BJ (cell line): ENCODE measurements at regions not wholly inside any gene's neighbourhood (a gene's known extent, or its start where the extent isn't known, plus 50 kb on each side); places are given as distances from the start of the nearest gene placed in this dataset.

Source experiments
- CTCF ChIA-PET: fragments of 350-600 bp; formaldehyde crosslinking; extraction: SDS; loops from one replicate; lab custom pipeline; 2021; ENCODE audit warnings: antibody characterized with exemption, inconsistent platforms; lab: Yijun Ruan, JAX
- POLR2A ChIA-PET: fragments of 300-600 bp; sonication (Branson Sonifier 250); formaldehyde crosslinking; extraction: SDS; loops from one replicate; lab custom pipeline; 2021; ENCODE audit warnings: antibody characterized with exemption; lab: Charles Lee
- DNase-seq: peaks from one replicate; pipeline ENCODE4 v3.0.0-alpha.2; 2011; ENCODE audit warnings: low read depth
- H3K27me3 ChIP-seq: 2 replicates; pipeline ENCODE4 v1.6.0; 2011; ENCODE audit warnings: low read length; ENCODE audit not compliant: control insufficient read depth, insufficient read depth
- H3K36me3 ChIP-seq: 2 replicates; pipeline ENCODE4 v1.5.1; 2011; ENCODE audit warnings: low read length; ENCODE audit not compliant: control insufficient read depth, insufficient read depth
- H3K4me3 ChIP-seq: 2 replicates; pipeline ENCODE4 v1.5.1; 2011; ENCODE audit warnings: low read depth, mild to moderate bottlenecking, control low read depth, low read length
- TF ChIP-seq, protein P1 (sequence below): IDR thresholded peaks from 2 replicates; pipeline ENCODE4 v1.5.1; 2011; ENCODE audit warnings: low read depth, mild to moderate bottlenecking, control low read depth, inconsistent platforms, low read length, moderate library complexity; ENCODE audit not compliant: insufficient read depth

DNA sequence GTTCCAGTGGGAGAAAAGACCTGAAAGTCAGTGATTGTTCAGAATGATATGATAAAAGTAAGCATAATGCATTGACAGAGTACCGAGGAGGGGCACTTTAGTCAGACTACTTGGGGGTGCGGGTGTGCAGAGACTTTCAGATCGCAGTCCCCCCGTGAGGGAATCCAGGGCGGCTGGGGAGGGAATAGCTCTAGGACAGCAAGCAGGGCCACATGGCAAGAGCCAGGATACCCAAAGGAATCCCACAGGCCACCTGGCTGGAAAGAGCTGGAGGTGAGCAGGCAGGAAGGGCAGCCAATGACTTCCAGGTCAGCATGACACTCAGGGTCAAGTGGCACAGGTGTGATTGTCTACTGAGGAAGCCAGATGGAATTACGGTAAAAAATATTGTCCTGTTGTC is 157.5 kb downstream of the CYP26B1 start:
- H3K4me3 ChIP-seq, result no peak overlapping the region
- ChIA-PET POLR2A (no interaction called here), CTCF (interaction anchor here (0.9 to 6.2 kb wide), 3 partner anchors 12 to 191 kb away, joined by 3 to 100 read pairs (median 3); no protein-coding TSS in a partner anchor)
- no peak for DNase-seq
- H3K36me3 ChIP-seq, result no peaks in the 10 kb centered on the region
- TF ChIP-seq, protein P1, sequence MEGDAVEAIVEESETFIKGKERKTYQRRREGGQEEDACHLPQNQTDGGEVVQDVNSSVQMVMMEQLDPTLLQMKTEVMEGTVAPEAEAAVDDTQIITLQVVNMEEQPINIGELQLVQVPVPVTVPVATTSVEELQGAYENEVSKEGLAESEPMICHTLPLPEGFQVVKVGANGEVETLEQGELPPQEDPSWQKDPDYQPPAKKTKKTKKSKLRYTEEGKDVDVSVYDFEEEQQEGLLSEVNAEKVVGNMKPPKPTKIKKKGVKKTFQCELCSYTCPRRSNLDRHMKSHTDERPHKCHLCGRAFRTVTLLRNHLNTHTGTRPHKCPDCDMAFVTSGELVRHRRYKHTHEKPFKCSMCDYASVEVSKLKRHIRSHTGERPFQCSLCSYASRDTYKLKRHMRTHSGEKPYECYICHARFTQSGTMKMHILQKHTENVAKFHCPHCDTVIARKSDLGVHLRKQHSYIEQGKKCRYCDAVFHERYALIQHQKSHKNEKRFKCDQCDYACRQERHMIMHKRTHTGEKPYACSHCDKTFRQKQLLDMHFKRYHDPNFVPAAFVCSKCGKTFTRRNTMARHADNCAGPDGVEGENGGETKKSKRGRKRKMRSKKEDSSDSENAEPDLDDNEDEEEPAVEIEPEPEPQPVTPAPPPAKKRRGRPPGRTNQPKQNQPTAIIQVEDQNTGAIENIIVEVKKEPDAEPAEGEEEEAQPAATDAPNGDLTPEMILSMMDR, result no peak
- H3K27me3 ChIP-seq, result peaks cover 2% of the 10 kb centered on the region

DNA sequence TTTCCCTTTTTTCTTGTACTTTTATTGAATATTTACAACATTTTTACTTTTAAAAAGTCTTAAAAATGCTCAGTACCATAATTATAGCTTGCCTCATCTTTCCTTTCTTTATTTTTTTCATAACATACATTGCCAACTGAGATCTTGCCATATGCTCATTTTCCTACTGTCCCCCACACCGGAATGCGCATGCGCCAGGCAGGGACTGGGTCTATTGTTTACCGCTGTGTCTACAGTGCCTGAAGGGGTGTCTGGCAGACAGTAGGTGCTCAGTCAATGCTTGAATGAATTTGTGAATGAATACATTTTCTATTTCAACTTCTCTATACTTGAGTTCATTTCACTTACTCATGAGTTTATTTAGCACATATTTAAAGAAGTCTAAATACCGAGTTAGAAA is 158.0 kb downstream of the CYP26B1 start:
- CTCF ChIA-PET, result interaction anchor here (0.9 to 1.2 kb wide), 2 partner anchors 11 to 191 kb away, joined by 3 read pairs; no protein-coding TSS in a partner anchor
- Histone ChIP-seq H3K4me3 (no peak overlapping the region), H3K27me3 (peaks cover 2% of the 10 kb centered on the region), H3K36me3 (no peaks in the 10 kb centered on the region)
- TF ChIP-seq, protein P1, result no peak
- POLR2A ChIA-PET, result no interaction called here
- no peak for DNase-seq

DNA sequence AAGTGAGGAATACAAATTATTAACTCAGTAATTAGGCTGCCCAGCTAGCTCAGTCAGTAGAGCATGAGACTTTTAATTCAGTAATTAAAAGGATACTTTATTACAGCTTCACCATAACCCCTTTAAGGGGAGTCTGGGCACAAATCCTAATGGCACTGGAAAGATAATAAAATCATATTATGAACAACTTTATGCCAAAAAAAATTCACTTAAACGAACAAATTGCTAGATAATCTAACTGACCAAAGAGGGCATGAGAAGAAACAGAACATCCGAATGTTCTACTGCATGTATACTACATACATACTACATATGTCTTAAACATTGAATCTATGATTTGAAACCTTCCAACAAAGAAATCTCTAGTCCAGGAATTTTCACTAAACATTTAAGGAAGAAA is 159.5 kb downstream of the CYP26B1 start:
- TF ChIP-seq, protein P1, result no peak
- Histone ChIP-seq H3K36me3 (no peaks in the 10 kb centered on the region), H3K4me3 (no peak overlapping the region), H3K27me3 (peaks cover 2% of the 10 kb centered on the region)
- ChIA-PET POLR2A (no interaction called here), CTCF (no interaction called here)
- no peak for DNase-seq

DNA sequence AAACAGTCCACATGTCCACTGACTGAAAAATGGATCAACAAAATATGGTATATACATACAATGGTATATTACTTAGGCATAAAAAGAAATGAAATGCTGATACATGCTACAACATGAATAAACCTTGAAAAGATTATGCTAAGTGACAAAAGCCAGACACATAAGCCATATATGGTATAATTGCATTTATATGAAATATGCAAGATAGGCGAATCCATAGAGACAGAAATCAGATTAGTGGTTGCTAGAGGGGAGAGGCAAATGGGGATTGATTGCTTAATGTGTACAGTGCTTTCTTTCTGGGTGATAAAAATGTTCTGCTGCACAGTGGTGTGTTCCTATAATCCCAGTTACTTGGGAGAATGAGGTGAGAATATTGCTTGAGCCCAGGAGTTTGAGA is 171.0 kb downstream of the CYP26B1 start:
- TF ChIP-seq, protein P1, result no peak
- H3K27me3 ChIP-seq, result peaks cover 4% of the 10 kb centered on the region
- no peak for DNase-seq
- no peaks in the 10 kb centered on the region for H3K36me3 ChIP-seq
- no peak overlapping the region for H3K4me3 ChIP-seq
- ChIA-PET CTCF (no interaction called here), POLR2A (no interaction called here)

DNA sequence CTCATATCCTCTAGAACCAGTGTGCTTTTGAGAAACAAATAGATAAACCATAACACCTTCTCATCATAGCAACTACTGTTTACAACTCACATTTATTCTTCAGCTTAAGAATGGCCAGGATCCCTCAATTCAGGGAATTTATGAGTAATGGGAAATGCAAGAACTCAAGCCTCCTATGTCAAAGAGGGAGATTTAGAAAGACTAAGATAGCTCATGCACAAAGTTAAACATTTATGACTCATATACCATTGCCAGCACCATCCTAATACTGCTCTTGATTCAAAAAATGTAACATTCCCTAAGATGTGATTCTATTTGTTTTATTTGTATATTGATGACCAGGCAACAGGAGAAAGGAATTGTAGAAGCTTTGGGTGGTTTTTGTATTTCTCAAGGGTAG is 172.8 kb downstream of the CYP26B1 start:
- H3K36me3 ChIP-seq, result no peaks in the 10 kb centered on the region
- TF ChIP-seq, protein P1, result no peak
- H3K27me3 ChIP-seq, result peaks cover 4% of the 10 kb centered on the region
- no peak for DNase-seq
- H3K4me3 ChIP-seq, result no peak overlapping the region
- POLR2A ChIA-PET, result no interaction called here
- CTCF ChIA-PET, result interaction anchor here (1.2 to 1.8 kb wide), 3 partner anchors 9 to 20 kb away, joined by 3 to 5 read pairs (median 4); no protein-coding TSS in a partner anchor
